ENCODE measurements at regions not wholly inside any gene's neighbourhood (a gene's known extent, or its start where the extent isn't known, plus 50 kb on each side); places are given as distances from the start of the nearest gene placed in this dataset.

- no peak for DNase-seq (ENCODE audit: extremely low spot score)
- no peak for TF ChIP-seq ZNF384 (IDR thresholded peaks at IDR 0.05)
- no peak for TF ChIP-seq ELF4 (IDR thresholded peaks at IDR 0.05)
- TF ChIP-seq FOXM1 (IDR thresholded peaks at IDR 0.05; ENCODE audit: borderline replicate concordance): no peak
- no peak for TF ChIP-seq HDGF (IDR thresholded peaks at IDR 0.05; ENCODE audit: borderline replicate concordance)
- TF ChIP-seq SUZ12 (IDR thresholded peaks at IDR 0.05): no peak
- TF ChIP-seq LEF1 (IDR thresholded peaks at IDR 0.05; ENCODE audit: borderline replicate concordance): no peak
- no peak for TF ChIP-seq BHLHE40 (IDR thresholded peaks at IDR 0.05; ENCODE audit: borderline replicate concordance)
- TF ChIP-seq TARDBP (IDR thresholded peaks at IDR 0.05): no peak
- TF ChIP-seq FOXK2 (IDR thresholded peaks at IDR 0.05): no peak
- TF ChIP-seq SP1 (IDR thresholded peaks at IDR 0.05): no peak
- TF ChIP-seq L3MBTL2 (conservative IDR thresholded peaks at IDR 0.05): no peak
- no peak for TF ChIP-seq ARNT (IDR thresholded peaks at IDR 0.05)
- no peak for TF ChIP-seq PKNOX1 (IDR thresholded peaks at IDR 0.05)
- TF ChIP-seq CTBP1 (IDR thresholded peaks at IDR 0.05; ENCODE audit: borderline replicate concordance): no peak
- no peak for TF ChIP-seq FOXA1 (IDR thresholded peaks at IDR 0.05)
- TF ChIP-seq NFRKB (IDR thresholded peaks at IDR 0.05): no peak
- CTCF ChIA-PET: no interaction called here
- POLR2A ChIA-PET: no interaction called here
These were observed 214.0 kb upstream of the CDH13 start for GRCh38 chr16:82412770-82413169.

GRCh38 chr16:82405736-82406135 lies 221.0 kb upstream of the CDH13 start:
- TF ChIP-seq ELF4 (IDR thresholded peaks at IDR 0.05) (no peak), L3MBTL2 (conservative IDR thresholded peaks at IDR 0.05) (no peak), CTBP1 (IDR thresholded peaks at IDR 0.05; ENCODE audit: borderline replicate concordance) (no peak), TARDBP (IDR thresholded peaks at IDR 0.05) (no peak), BHLHE40 (IDR thresholded peaks at IDR 0.05; ENCODE audit: borderline replicate concordance) (no peak), FOXA1 (IDR thresholded peaks at IDR 0.05) (no peak), HDGF (IDR thresholded peaks at IDR 0.05; ENCODE audit: borderline replicate concordance) (no peak), NFRKB (IDR thresholded peaks at IDR 0.05) (no peak), ZNF384 (IDR thresholded peaks at IDR 0.05) (no peak), LEF1 (IDR thresholded peaks at IDR 0.05; ENCODE audit: borderline replicate concordance) (no peak), SUZ12 (IDR thresholded peaks at IDR 0.05) (no peak), PKNOX1 (IDR thresholded peaks at IDR 0.05) (no peak), ARNT (IDR thresholded peaks at IDR 0.05) (no peak), SP1 (IDR thresholded peaks at IDR 0.05) (no peak), FOXM1 (IDR thresholded peaks at IDR 0.05; ENCODE audit: borderline replicate concordance) (no peak), FOXK2 (IDR thresholded peaks at IDR 0.05) (no peak)
- ChIA-PET POLR2A (no interaction called here), CTCF (no interaction called here)
- DNase-seq (ENCODE audit: extremely low spot score): no peak

- POLR2A ChIA-PET: no interaction called here
- CTCF ChIA-PET: no interaction called here
- DNase-seq (ENCODE audit: extremely low spot score): no peak
- no peak for TF ChIP-seq FOXA1 (IDR thresholded peaks at IDR 0.05)
- TF ChIP-seq L3MBTL2 (conservative IDR thresholded peaks at IDR 0.05): no peak
These were observed 222.0 kb upstream of the CDH13 start for GRCh38 chr16:82404586-82405315.

- TF ChIP-seq BHLHE40 (IDR thresholded peaks at IDR 0.05; ENCODE audit: borderline replicate concordance) (no peak), FOXM1 (IDR thresholded peaks at IDR 0.05; ENCODE audit: borderline replicate concordance) (no peak), LEF1 (IDR thresholded peaks at IDR 0.05; ENCODE audit: borderline replicate concordance) (no peak), HDGF (IDR thresholded peaks at IDR 0.05; ENCODE audit: borderline replicate concordance) (no peak), CTBP1 (IDR thresholded peaks at IDR 0.05; ENCODE audit: borderline replicate concordance) (no peak)
- POLR2A ChIA-PET: no interaction called here
- DNase-seq (ENCODE audit: extremely low spot score): no peak
- CTCF ChIA-PET: no interaction called here
These were observed 224.0 kb upstream of the CDH13 start for GRCh38 chr16:82402665-82403218.

GRCh38 chr16:82400046-82400445 lies 226.7 kb upstream of the CDH13 start:
- ChIA-PET CTCF (no interaction called here), POLR2A (no interaction called here)
- no peak for DNase-seq (ENCODE audit: extremely low spot score)
- TF ChIP-seq ELF4 (IDR thresholded peaks at IDR 0.05) (no peak), FOXA1 (IDR thresholded peaks at IDR 0.05) (no peak), NFRKB (IDR thresholded peaks at IDR 0.05) (no peak)

- POLR2A ChIA-PET: no interaction called here
- CTCF ChIA-PET: interaction anchor here (0.5 kb wide), 1 partner anchor 208 kb away, joined by 5 read pairs; no protein-coding TSS in a partner anchor
- no peak for DNase-seq (ENCODE audit: extremely low spot score)
- TF ChIP-seq TARDBP (IDR thresholded peaks at IDR 0.05) (no peak), SUZ12 (IDR thresholded peaks at IDR 0.05) (no peak), HDGF (IDR thresholded peaks at IDR 0.05; ENCODE audit: borderline replicate concordance) (no peak), PKNOX1 (IDR thresholded peaks at IDR 0.05) (no peak), L3MBTL2 (conservative IDR thresholded peaks at IDR 0.05) (no peak)
These were observed 226.5 kb upstream of the MPHOSPH6 start for GRCh38 chr16:82396509-82396908.

- POLR2A ChIA-PET: no interaction called here
- no peak for TF ChIP-seq SUZ12 (IDR thresholded peaks at IDR 0.05)
- no peak for TF ChIP-seq FOXM1 (IDR thresholded peaks at IDR 0.05; ENCODE audit: borderline replicate concordance)
- TF ChIP-seq FOXK2 (IDR thresholded peaks at IDR 0.05): no peak
- no peak for TF ChIP-seq NFRKB (IDR thresholded peaks at IDR 0.05)
- no peak for TF ChIP-seq ARNT (IDR thresholded peaks at IDR 0.05)
- no peak for TF ChIP-seq BHLHE40 (IDR thresholded peaks at IDR 0.05; ENCODE audit: borderline replicate concordance)
- no peak for TF ChIP-seq HDGF (IDR thresholded peaks at IDR 0.05; ENCODE audit: borderline replicate concordance)
- TF ChIP-seq CTBP1 (IDR thresholded peaks at IDR 0.05; ENCODE audit: borderline replicate concordance): no peak
- TF ChIP-seq FOXA1 (IDR thresholded peaks at IDR 0.05): no peak
- no peak for TF ChIP-seq ZNF384 (IDR thresholded peaks at IDR 0.05)
- DNase-seq (ENCODE audit: extremely low spot score): no peak
- CTCF ChIA-PET: no interaction called here
These were observed 225.2 kb upstream of the MPHOSPH6 start for GRCh38 chr16:82395212-82395611.

All from HEK293T (cell line).